ENCODE measurements at regions not wholly inside any gene's neighbourhood (a gene's known extent, or its start where the extent isn't known, plus 50 kb on each side); places are given as distances from the start of the nearest gene placed in this dataset.
"Not testable (repeated sequence)": the region's sequence is repeated elsewhere in the genome, so short reads cannot be mapped to it uniquely, and the experiment has no call there.

DNA sequence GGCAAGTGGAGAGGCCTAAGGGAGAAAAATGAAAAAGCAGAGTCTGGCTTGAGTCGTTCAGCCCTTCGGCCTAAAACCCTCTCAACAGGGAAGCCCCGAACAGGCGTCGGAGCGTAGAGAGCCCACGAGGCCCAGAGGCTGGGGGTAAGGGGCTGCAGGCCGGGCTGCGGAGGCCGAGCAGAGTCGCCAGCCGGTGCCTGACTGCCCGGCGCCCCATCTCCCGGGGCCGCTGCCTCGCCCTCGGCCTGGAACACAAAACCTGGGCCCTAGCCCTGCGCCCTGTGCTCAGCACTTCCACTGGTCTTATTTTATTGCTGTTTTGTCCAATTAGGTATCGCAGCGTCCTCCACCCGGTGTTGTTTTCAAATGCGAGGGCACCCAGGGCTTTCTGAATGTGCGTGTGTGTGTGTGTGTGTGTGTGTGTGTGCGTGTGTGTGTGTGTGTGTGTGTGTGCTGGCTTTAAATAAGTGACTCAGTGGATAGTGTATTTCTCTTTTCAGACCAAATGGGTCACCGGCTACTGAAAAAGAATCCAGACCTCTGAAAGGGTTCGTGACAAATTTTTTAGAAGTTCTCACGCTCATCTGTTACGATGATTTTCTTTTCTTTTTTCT is 463.1 kb upstream of the ZNG1F start:
- not testable (repeated sequence) for TF ChIP-seq EZH2 (IDR thresholded peaks at IDR 0.05); POLR2AphosphoS5 (IDR thresholded peaks at IDR 0.05; ENCODE audit: borderline replicate concordance, low read depth, low read length); FOXP2 (optimal IDR thresholded peaks at IDR 0.05; ENCODE audit: control extremely low read depth, extremely low read length, insufficient read depth)

Measured in SK-N-MC (cell line).